Chondrocyte (in vitro differentiated cells): ENCODE measurements at regions not wholly inside any gene's neighbourhood (a gene's known extent, or its start where the extent isn't known, plus 50 kb on each side); places are given as distances from the start of the nearest gene placed in this dataset.

Source experiments
- DNase-seq: peaks from one replicate; pipeline ENCODE4 v3.0.0; 2021; ENCODE audit warnings: mixed read lengths, low spot score
- H3K27ac Mint-ChIP-seq: one replicate; pipeline ENCODE4 v1.8.0; 2021; ENCODE audit warnings: mild to moderate bottlenecking, moderate library complexity, mixed read lengths; ENCODE audit not compliant: unreplicated experiment
- H3K27me3 Mint-ChIP-seq: 2 replicates; pipeline ENCODE4 v1.8.0; 2021; ENCODE audit warnings: low read depth, mixed read lengths
- H3K36me3 Mint-ChIP-seq: 2 replicates; pipeline ENCODE4 v1.8.0; 2021; ENCODE audit warnings: low read depth, mixed read lengths
- H3K4me1 Mint-ChIP-seq: 2 replicates; pipeline ENCODE4 v1.8.0; 2021; ENCODE audit warnings: low read depth, mild to moderate bottlenecking, mixed read lengths
- H3K4me3 Mint-ChIP-seq: one replicate; pipeline ENCODE4 v1.8.0; 2021; ENCODE audit warnings: mild to moderate bottlenecking, moderate library complexity, mixed read lengths; ENCODE audit not compliant: unreplicated experiment
- H3K9me3 Mint-ChIP-seq: 2 replicates; pipeline ENCODE4 v1.8.0; 2021; ENCODE audit warnings: low read depth, mixed read lengths
- TF ChIP-seq, protein P1 (sequence below): fragments of 200-600 bp; sonication (generic); IDR thresholded peaks from 2 replicates; pipeline ENCODE4 v1.5.0; 2021; ENCODE audit warnings: antibody characterized with exemption, mild to moderate bottlenecking, moderate library complexity

DNA sequence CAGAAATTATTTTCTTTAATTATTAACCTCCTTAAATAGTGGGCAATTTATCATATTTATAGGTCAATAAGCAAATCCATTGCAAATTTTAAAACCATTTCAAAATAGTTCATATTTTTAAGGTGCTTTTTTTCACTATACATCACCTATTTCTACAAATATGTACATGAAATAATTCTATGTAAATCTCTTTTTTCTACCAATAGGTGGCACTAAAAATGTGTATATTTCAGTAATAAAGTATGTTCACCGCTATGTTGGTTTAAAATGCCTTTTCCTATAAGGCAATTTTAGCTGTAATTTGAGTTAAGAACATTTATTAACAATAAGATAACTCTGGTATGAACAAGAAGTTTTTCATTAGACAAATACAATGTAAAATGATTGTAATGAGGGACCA is 672.2 kb downstream of the KCTD8 start:
- TF ChIP-seq, protein P1, sequence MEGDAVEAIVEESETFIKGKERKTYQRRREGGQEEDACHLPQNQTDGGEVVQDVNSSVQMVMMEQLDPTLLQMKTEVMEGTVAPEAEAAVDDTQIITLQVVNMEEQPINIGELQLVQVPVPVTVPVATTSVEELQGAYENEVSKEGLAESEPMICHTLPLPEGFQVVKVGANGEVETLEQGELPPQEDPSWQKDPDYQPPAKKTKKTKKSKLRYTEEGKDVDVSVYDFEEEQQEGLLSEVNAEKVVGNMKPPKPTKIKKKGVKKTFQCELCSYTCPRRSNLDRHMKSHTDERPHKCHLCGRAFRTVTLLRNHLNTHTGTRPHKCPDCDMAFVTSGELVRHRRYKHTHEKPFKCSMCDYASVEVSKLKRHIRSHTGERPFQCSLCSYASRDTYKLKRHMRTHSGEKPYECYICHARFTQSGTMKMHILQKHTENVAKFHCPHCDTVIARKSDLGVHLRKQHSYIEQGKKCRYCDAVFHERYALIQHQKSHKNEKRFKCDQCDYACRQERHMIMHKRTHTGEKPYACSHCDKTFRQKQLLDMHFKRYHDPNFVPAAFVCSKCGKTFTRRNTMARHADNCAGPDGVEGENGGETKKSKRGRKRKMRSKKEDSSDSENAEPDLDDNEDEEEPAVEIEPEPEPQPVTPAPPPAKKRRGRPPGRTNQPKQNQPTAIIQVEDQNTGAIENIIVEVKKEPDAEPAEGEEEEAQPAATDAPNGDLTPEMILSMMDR = peak; percentile 80
- no peaks in the 10 kb centered on the region for H3K4me1 Mint-ChIP-seq
- DNase-seq = no peak
- peaks cover 7% of the 10 kb centered on the region for H3K27me3 Mint-ChIP-seq
- no peak overlapping the region for H3K27ac Mint-ChIP-seq
- no peaks in the 10 kb centered on the region for H3K9me3 Mint-ChIP-seq
- H3K4me3 Mint-ChIP-seq = no peak overlapping the region
- no peaks in the 10 kb centered on the region for H3K36me3 Mint-ChIP-seq

DNA sequence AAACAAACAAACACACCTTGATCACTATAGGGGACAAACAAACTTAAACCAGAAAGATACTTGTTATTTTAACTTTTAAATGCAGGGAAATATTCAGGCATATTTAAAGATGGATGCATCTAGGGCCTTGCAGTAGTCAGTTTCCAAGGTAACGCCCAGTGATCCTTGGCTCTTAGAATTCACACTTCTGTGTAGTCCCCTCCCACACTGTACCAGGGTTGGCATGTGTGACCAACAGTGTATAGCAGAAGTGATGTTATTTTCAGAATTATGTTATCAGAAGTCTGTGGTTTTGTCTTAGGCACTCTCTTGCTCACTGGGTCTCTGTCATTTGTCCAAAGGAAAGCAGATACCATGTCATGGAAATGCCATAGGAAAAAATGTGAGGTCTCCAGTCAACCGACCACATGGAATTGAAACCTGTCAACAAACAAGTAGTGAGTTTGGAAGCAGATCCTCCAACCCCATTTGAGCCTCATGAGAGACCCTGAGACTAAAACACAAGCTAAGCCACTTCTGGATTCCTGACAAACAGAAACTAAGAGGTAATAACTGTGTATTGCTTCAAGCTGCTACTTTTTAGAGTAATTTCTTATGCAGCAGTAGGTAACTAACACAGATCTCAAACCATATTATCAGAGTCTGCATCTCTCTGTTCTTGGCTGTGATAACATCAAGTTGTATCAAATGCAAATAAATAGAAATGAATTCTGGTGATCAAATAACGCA is 670.3 kb downstream of the KCTD8 start:
- Mint-ChIP-seq H3K4me3 (no peak overlapping the region), H3K27me3 (peaks cover 8% of the 10 kb centered on the region), H3K9me3 (no peaks in the 10 kb centered on the region), H3K27ac (no peak overlapping the region), H3K36me3 (no peaks in the 10 kb centered on the region), H3K4me1 (no peaks in the 10 kb centered on the region)
- no peak for DNase-seq
- TF ChIP-seq, protein P1 = no peak

DNA sequence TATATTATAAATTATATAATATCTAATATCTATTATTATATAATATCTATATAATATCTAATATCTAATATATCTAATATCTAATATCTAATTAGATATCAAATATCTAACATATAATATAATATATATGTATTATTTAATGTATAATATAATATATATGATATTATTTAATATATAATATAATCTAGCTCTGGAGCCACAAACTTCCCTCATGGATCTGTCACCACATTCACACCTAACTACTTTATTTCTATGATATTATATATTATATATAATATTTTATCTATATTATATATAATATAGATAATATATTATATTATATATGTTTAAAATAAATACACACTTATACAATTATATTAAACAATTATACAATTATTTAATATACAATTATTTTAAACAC is 667.5 kb downstream of the KCTD8 start:
- no peak overlapping the region for H3K4me3 Mint-ChIP-seq
- TF ChIP-seq, protein P1 = no peak
- H3K9me3 Mint-ChIP-seq = no peaks in the 10 kb centered on the region
- no peak for DNase-seq
- H3K4me1 Mint-ChIP-seq = no peaks in the 10 kb centered on the region
- no peaks in the 10 kb centered on the region for H3K36me3 Mint-ChIP-seq
- H3K27ac Mint-ChIP-seq = no peak overlapping the region
- H3K27me3 Mint-ChIP-seq = peaks cover 14% of the 10 kb centered on the region

DNA sequence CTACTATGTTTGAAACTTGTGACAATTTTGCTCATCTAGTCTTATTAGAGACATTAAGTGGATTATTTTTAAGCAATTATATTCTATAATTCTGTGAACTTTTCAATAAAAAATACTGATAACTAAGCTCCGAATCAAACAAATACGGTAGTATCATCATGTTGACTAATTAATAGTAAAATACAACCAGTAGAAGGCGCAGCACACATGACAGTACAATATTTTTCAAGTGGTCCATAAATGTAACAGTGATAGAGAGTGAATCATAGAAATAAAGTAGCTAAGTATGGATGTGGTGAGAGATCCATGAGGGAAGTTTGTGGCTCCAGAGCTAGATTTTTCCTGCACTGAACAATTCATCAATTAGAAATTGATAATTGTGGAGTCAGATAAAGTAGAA is 666.2 kb downstream of the KCTD8 start:
- no peak for DNase-seq
- H3K27ac Mint-ChIP-seq = no peak overlapping the region
- no peaks in the 10 kb centered on the region for H3K36me3 Mint-ChIP-seq
- TF ChIP-seq, protein P1 = peak; percentile 10
- H3K27me3 Mint-ChIP-seq = peaks cover 16% of the 10 kb centered on the region
- no peak overlapping the region for H3K4me3 Mint-ChIP-seq
- H3K9me3 Mint-ChIP-seq = no peaks in the 10 kb centered on the region
- no peaks in the 10 kb centered on the region for H3K4me1 Mint-ChIP-seq

DNA sequence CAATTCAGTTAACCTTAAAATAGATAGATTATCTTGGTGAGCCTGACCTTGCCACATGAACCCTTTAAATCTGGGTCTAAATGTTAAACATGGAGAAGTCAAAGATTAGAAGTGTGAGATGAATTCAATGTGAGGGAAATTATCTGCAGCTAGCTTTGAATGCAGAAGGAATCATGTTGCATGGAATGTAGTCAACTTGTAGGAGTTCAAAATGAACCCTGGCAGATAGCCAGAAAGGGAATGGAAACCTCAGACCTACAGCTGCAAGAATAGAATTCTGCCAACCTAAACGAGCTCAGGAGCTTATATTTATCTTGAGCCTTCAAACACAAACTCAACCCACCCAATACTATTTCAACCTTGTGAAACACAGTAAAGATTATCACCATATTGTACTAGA is 632.5 kb downstream of the KCTD8 start:
- Mint-ChIP-seq H3K27ac (no peak overlapping the region), H3K4me3 (no peak overlapping the region), H3K27me3 (no peaks in the 10 kb centered on the region), H3K9me3 (peaks cover 24% of the 10 kb centered on the region), H3K4me1 (no peaks in the 10 kb centered on the region), H3K36me3 (no peaks in the 10 kb centered on the region)
- TF ChIP-seq, protein P1 = no peak
- no peak for DNase-seq
